GM12878 (cell line): ENCODE measurements at regions not wholly inside any gene's neighbourhood (a gene's known extent, or its start where the extent isn't known, plus 50 kb on each side); places are given as distances from the start of the nearest gene placed in this dataset.

ENCODE experiments used
- ATAC-seq: fragments of 200-7000 bp; cut with Tn5 transposase; 3 replicates; pipeline ENCODE4 v1.9.1; 2020; ENCODE audit warnings: mild to moderate bottlenecking, moderate library complexity
- BruUV-seq: library from RNA; stranded (reverse); fragments of 400-500 nt; replicated peaks from 2 replicates; lab custom pipeline; 2021; lab: Mats Ljungman, UMichigan
- CTCF ChIA-PET: fragments of 300-600 bp; sonication (Branson Sonifier 250); formaldehyde crosslinking; extraction: SDS; loops from one replicate; lab custom pipeline; 2021; ENCODE audit warnings: inconsistent platforms; lab: Yijun Ruan, JAX
- POLR2A ChIA-PET: fragments of 350-600 bp; formaldehyde crosslinking; extraction: SDS; loops from one replicate; lab custom pipeline; 2021; ENCODE audit warnings: inconsistent platforms; lab: Charles Lee
- RAD21 ChIA-PET: fragments of 300-600 bp; sonication (Branson Sonifier 250); formaldehyde crosslinking; loops from one replicate; lab custom pipeline; 2023; ENCODE audit warnings: antibody characterized with exemption; ENCODE audit not compliant: unreplicated experiment; lab: Charles Lee
- SMC1A ChIA-PET: fragments of 300-600 bp; sonication (Branson Sonifier 250); formaldehyde crosslinking; loops from one replicate; lab custom pipeline; 2023; ENCODE audit not compliant: unreplicated experiment, uncharacterized antibody; lab: Charles Lee
- DNase-seq: peaks from one replicate; pipeline ENCODE4 v3.0.0-alpha.2; 2011; ENCODE audit warnings: low read depth, low spot score
- FAIRE-seq: peaks from 3 replicates; lab custom pipeline; 2011; peaks lifted over from hg19 to GRCh38; lab: Jason Lieb, UNC
- H2AFZ ChIP-seq: 2 replicates; pipeline ENCODE4 v1.6.0; 2011; ENCODE audit warnings: low read depth, low read length, control low read depth; ENCODE audit not compliant: control insufficient read depth
- H3K27ac ChIP-seq: 2 replicates; pipeline ENCODE4 v1.5.1; 2011; ENCODE audit warnings: control low read depth; ENCODE audit not compliant: control insufficient read depth, insufficient read depth
- H3K27me3 ChIP-seq, 2 experiments: replicated peaks in 1 of 2; 2 replicates each; pipeline versions ENCODE4 v1.6.0 to v1.6.1; 2011; ENCODE audit warnings: low read length in 1 of 2; ENCODE audit not compliant: control insufficient read depth in 2 of 2, insufficient read depth in 2 of 2
- H3K36me3 ChIP-seq, 2 experiments: 2 replicates each; pipeline ENCODE4 v1.5.1; 2011; ENCODE audit warnings: low read length in 1 of 2; ENCODE audit not compliant: control insufficient read depth in 2 of 2, insufficient read depth in 2 of 2
- H3K4me1 ChIP-seq: 2 replicates; pipeline ENCODE4 v1.6.1; 2011; ENCODE audit warnings: mild to moderate bottlenecking, low read length, moderate library complexity, mixed read lengths; ENCODE audit not compliant: control insufficient read depth, insufficient read depth
- H3K4me2 ChIP-seq: 2 replicates; pipeline ENCODE4 v1.6.0; 2011; ENCODE audit warnings: control low read depth; ENCODE audit not compliant: control insufficient read depth, insufficient read depth
- H3K4me3 ChIP-seq: fragments of 200-600 bp; sonication (generic); 2 replicates; pipeline ENCODE4 v1.5.1; 2016
- H3K79me2 ChIP-seq: 2 replicates; pipeline ENCODE4 v1.6.0; 2011; ENCODE audit warnings: low read length; ENCODE audit not compliant: control insufficient read depth, insufficient read depth
- H3K9ac ChIP-seq: 2 replicates; pipeline ENCODE4 v1.8.0; 2011; ENCODE audit warnings: low read length, control low read depth, mixed read lengths; ENCODE audit not compliant: control insufficient read depth, insufficient read depth
- H3K9me3 ChIP-seq: replicated peaks from 3 replicates; pipeline ENCODE4 v1.5.1; 2011; ENCODE audit warnings: mild to moderate bottlenecking, low read length; ENCODE audit not compliant: control insufficient read depth, insufficient read depth
- H4K20me1 ChIP-seq: 2 replicates; pipeline ENCODE4 v1.6.0; 2011; ENCODE audit not compliant: control insufficient read depth, insufficient read depth
- ATF7 ChIP-seq: fragments of 450-650 bp; IDR thresholded peaks from 2 replicates; pipeline ENCODE4 v1.6.1; 2016; ENCODE audit warnings: low read depth, mild to moderate bottlenecking
- BHLHE40 ChIP-seq, 2 experiments: fragments of 450-650 bp in 1 of 2; IDR thresholded peaks; 2 replicates each; pipeline ENCODE4 v1.6.1; 2011 to 2017; ENCODE audit warnings: low read depth in 2 of 2, borderline replicate concordance in 1 of 2, improper control_type of control experiment in 1 of 2, low read length in 1 of 2, mild to moderate bottlenecking in 1 of 2
- CBX3 ChIP-seq: fragments of 200-600 bp; sonication (generic); IDR thresholded peaks from 2 replicates; pipeline ENCODE4 v1.6.1; 2016; ENCODE audit warnings: low read depth, borderline replicate concordance
- CHD2 ChIP-seq: IDR thresholded peaks from 2 replicates; pipeline ENCODE4 v1.6.1; 2011; ENCODE audit warnings: low read depth, low read length, improper control_type of control experiment, borderline replicate concordance
- CREB1 ChIP-seq: IDR thresholded peaks from 2 replicates; pipeline ENCODE4 v1.6.1; 2012; ENCODE audit warnings: low read depth, mild to moderate bottlenecking, inconsistent platforms
- EGR1 ChIP-seq, 2 experiments: IDR thresholded peaks; 1 replicate in 1 of 2; 2 replicates in 1 of 2; pipeline ENCODE4 v1.6.1; 2011 to 2012; ENCODE audit warnings: low read depth in 2 of 2, low read length in 2 of 2, borderline replicate concordance in 1 of 2, mild to moderate bottlenecking in 1 of 2, moderate library complexity in 1 of 2
- ETV6 ChIP-seq, 2 experiments: fragments of 450-650 bp in 1 of 2; IDR thresholded peaks in 1 of 2; conservative IDR thresholded peaks in 1 of 2; 2 replicates each; pipeline ENCODE4 v1.6.1; 2014; ENCODE audit warnings: antibody characterized with exemption in 1 of 2, borderline replicate concordance in 1 of 2, low read depth in 1 of 2, mild to moderate bottlenecking in 1 of 2, moderate library complexity in 1 of 2
- FOS ChIP-seq: IDR thresholded peaks from 3 replicates; pipeline ENCODE4 v1.6.1; 2011; ENCODE audit warnings: borderline replicate concordance; ENCODE audit not compliant: insufficient read length; ENCODE audit errors: extremely low read depth
- JUND ChIP-seq: IDR thresholded peaks from 2 replicates; pipeline ENCODE4 v1.6.1; 2012; ENCODE audit warnings: low read depth, mild to moderate bottlenecking, low read length, improper control_type of control experiment, moderate library complexity
- MAX ChIP-seq: IDR thresholded peaks from 2 replicates; pipeline ENCODE4 v1.6.1; 2012; ENCODE audit warnings: low read depth, low read length, improper control_type of control experiment
- MLLT1 ChIP-seq: fragments of 450-650 bp; IDR thresholded peaks from 2 replicates; pipeline ENCODE4 v1.6.1; 2016; ENCODE audit warnings: mild to moderate bottlenecking
- MTA2 ChIP-seq: fragments of 450-650 bp; IDR thresholded peaks from 2 replicates; pipeline ENCODE4 v1.6.1; 2016; ENCODE audit warnings: low read depth, mild to moderate bottlenecking, moderate library complexity
- NR2C2 ChIP-seq: IDR thresholded peaks from 2 replicates; pipeline ENCODE4 v1.6.1; 2011; ENCODE audit warnings: borderline replicate concordance, low read depth; ENCODE audit not compliant: control insufficient read depth, insufficient read length
- RB1 ChIP-seq: fragments of 450-650 bp; formaldehyde crosslinking; IDR thresholded peaks from 2 replicates; pipeline ENCODE4 v1.6.1; 2017; ENCODE audit warnings: mild to moderate bottlenecking, borderline replicate concordance
- RELA ChIP-seq: fragments of 450-650 bp; IDR thresholded peaks from 2 replicates; pipeline ENCODE4 v1.8.0; 2014; ENCODE audit warnings: borderline replicate concordance; ENCODE audit not compliant: partially characterized antibody
- YY1 ChIP-seq: IDR thresholded peaks from 2 replicates; pipeline ENCODE4 v1.6.1; 2011; ENCODE audit warnings: low read depth, mild to moderate bottlenecking, low read length
- WGBS: methylation state at CpG from one replicate; pipeline ENCODE4 v1.1.6; 2016; ENCODE audit warnings: low lambda C conversion rate; ENCODE audit not compliant: insufficient replicate concordance, insufficient coverage; ENCODE audit errors: missing lambda C conversion rate; 5-methylcytosine and 5-hydroxymethylcytosine counted together
- in situ Hi-C: fragments of 300-500 bp; cut with MboI; formaldehyde crosslinking; loops from 9 replicates; pipeline ENCODE4 v1.14.3; 2018; ENCODE audit warnings: mixed read lengths
- intact Hi-C: fragments of 100-400 bp; cut with micrococcal nuclease; formaldehyde crosslinking; loops from one replicate; pipeline ENCODE4 v1.14.2; 2022; ENCODE audit not compliant: unreplicated experiment
- TF ChIP-seq, protein P1 (sequence below): fragments of 450-650 bp; IDR thresholded peaks from 2 replicates; pipeline ENCODE4 v1.6.1; 2017; ENCODE audit warnings: mild to moderate bottlenecking, moderate library complexity

GRCh38 chr10:123427165-123427786 lies 238.9 kb upstream of the GPR26 start (continued):
- TF ChIP-seq, protein P1, sequence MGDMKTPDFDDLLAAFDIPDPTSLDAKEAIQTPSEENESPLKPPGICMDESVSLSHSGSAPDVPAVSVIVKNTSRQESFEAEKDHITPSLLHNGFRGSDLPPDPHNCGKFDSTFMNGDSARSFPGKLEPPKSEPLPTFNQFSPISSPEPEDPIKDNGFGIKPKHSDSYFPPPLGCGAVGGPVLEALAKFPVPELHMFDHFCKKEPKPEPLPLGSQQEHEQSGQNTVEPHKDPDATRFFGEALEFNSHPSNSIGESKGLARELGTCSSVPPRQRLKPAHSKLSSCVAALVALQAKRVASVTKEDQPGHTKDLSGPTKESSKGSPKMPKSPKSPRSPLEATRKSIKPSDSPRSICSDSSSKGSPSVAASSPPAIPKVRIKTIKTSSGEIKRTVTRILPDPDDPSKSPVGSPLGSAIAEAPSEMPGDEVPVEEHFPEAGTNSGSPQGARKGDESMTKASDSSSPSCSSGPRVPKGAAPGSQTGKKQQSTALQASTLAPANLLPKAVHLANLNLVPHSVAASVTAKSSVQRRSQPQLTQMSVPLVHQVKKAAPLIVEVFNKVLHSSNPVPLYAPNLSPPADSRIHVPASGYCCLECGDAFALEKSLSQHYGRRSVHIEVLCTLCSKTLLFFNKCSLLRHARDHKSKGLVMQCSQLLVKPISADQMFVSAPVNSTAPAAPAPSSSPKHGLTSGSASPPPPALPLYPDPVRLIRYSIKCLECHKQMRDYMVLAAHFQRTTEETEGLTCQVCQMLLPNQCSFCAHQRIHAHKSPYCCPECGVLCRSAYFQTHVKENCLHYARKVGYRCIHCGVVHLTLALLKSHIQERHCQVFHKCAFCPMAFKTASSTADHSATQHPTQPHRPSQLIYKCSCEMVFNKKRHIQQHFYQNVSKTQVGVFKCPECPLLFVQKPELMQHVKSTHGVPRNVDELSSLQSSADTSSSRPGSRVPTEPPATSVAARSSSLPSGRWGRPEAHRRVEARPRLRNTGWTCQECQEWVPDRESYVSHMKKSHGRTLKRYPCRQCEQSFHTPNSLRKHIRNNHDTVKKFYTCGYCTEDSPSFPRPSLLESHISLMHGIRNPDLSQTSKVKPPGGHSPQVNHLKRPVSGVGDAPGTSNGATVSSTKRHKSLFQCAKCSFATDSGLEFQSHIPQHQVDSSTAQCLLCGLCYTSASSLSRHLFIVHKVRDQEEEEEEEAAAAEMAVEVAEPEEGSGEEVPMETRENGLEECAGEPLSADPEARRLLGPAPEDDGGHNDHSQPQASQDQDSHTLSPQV: no peak
- TF ChIP-seq RELA: no peak
- no peak for TF ChIP-seq CHD2
- no peak for TF ChIP-seq CBX3

- SMC1A ChIA-PET: interaction anchor here (0.8 to 2.3 kb wide), 4 partner anchors 10 to 193 kb away, joined by 3 to 6 read pairs (median 4); no protein-coding TSS in a partner anchor
- WGBS: 67% methylated on average over 11 of the region's 11 CpGs
- BruUV-seq: no TSS peak
- in situ Hi-C loops: no loop called here
- H3K4me3 ChIP-seq: no peak overlapping the region
- no peaks in the 10 kb centered on the region for H3K4me1 ChIP-seq
- RAD21 ChIA-PET: no interaction called here
- H3K79me2 ChIP-seq: no peaks in the 10 kb centered on the region
- no peaks in the 10 kb centered on the region for H3K36me3 ChIP-seq
- no peak overlapping the region for H3K27ac ChIP-seq
- POLR2A ChIA-PET: interaction anchor here (0.6 kb wide), 1 partner anchor 15 kb away, joined by 5 read pairs; no protein-coding TSS in a partner anchor
- intact Hi-C loops: no loop called here
- no peak overlapping the region for H2AFZ ChIP-seq
- ATAC-seq (no peak), FAIRE-seq (no peak), DNase-seq (no peak)
- H4K20me1 ChIP-seq: no peaks in the 10 kb centered on the region
- CTCF ChIA-PET: no interaction called here
- H3K9me3 ChIP-seq: no peaks in the 10 kb centered on the region
- H3K27me3 ChIP-seq: no peaks in the 10 kb centered on the region
- H3K9ac ChIP-seq: no peak overlapping the region
- H3K4me2 ChIP-seq: no peak overlapping the region
- no peak for TF ChIP-seq NR2C2
- no peak for TF ChIP-seq YY1
- no peak for TF ChIP-seq MLLT1
- no peak for TF ChIP-seq ATF7
- TF ChIP-seq EGR1 (IDR thresholded peaks at IDR 0.05; ENCODE audit: borderline replicate concordance in 1 of 2, low read depth in 2 of 2, low read length in 2 of 2): no peak
- no peak for TF ChIP-seq ETV6 (conservative IDR thresholded peaks at IDR 0.05 in 1 of 2, IDR thresholded peaks at IDR 0.05 in 1 of 2; ENCODE audit: borderline replicate concordance in 1 of 2, low read depth in 1 of 2)
- TF ChIP-seq FOS: no peak
- TF ChIP-seq RB1: no peak
- TF ChIP-seq JUND: no peak
- no peak for TF ChIP-seq MAX
- no peak for TF ChIP-seq BHLHE40 (IDR thresholded peaks at IDR 0.05; ENCODE audit: borderline replicate concordance in 1 of 2, low read depth in 2 of 2, low read length in 1 of 2)
- TF ChIP-seq MTA2: no peak
- TF ChIP-seq CREB1: no peak
Observed at GRCh38 chr10:123428391-123428790, 237.8 kb upstream of the GPR26 start.
